NCI-H2171 (cell line): ENCODE measurements at regions not wholly inside any gene's neighbourhood (a gene's known extent, or its start where the extent isn't known, plus 50 kb on each side); places are given as distances from the start of the nearest gene placed in this dataset.

Source experiments
- DNase-seq: peaks from one replicate; lab custom pipeline; 2025; lab: John Stamatoyannopoulos, UW

GRCh38 chr3:13171704-13172643 is 98.7 kb upstream of the IQSEC1 start:
- DNase-seq: no peak

GRCh38 chr3:13170317-13170716 is 97.1 kb upstream of the IQSEC1 start:
- DNase-seq: no peak

GRCh38 chr3:13168391-13168790 is 95.2 kb upstream of the IQSEC1 start:
- DNase-seq: no peak

- DNase-seq: no peak
These were observed 94.6 kb upstream of the IQSEC1 start for GRCh38 chr3:13167829-13168228.

- DNase-seq: no peak
These were observed 94.0 kb upstream of the IQSEC1 start for GRCh38 chr3:13167064-13167743.

DNA sequence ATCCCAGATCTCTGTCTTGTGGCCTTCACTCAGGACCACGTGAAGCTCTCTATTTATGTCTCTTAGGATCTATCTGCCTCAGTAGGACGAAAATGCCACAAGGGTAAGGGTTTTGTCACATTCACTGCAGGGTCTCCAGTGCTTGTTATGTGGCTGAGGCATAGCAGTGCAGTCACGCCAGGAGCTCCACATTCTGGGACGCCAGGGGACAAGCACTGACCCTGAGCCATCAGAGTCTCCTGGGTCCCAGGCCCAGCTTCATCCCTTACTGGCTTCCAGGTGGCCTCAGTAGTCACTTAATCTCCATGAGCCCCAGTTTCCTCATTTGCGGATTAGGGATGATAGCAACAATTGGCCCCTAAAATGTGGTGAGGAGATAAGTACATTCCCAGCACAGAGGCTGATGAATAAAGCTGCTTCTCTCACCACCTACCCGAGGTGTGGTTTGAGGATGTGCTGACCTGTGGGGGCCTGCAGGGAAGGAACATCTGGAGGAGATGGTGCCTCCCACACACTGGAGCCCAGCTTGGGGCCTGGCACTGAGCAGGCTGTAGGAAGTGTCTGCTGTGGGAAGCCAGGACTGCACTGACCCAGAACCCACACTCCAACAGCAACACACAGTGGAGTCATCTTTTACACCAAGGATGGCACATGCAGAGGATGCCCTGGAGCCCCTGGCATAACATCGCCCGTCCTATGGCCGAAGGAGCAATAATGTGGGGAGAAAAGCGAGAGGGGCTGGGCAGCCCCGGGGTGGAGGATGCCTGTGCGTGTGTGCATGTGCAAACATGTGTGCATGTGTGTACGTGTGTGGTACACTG is 93.2 kb upstream of the IQSEC1 start:
- DNase-seq: no peak

GRCh38 chr3:13165576-13165975 is 92.3 kb upstream of the IQSEC1 start:
- no peak for DNase-seq

DNA sequence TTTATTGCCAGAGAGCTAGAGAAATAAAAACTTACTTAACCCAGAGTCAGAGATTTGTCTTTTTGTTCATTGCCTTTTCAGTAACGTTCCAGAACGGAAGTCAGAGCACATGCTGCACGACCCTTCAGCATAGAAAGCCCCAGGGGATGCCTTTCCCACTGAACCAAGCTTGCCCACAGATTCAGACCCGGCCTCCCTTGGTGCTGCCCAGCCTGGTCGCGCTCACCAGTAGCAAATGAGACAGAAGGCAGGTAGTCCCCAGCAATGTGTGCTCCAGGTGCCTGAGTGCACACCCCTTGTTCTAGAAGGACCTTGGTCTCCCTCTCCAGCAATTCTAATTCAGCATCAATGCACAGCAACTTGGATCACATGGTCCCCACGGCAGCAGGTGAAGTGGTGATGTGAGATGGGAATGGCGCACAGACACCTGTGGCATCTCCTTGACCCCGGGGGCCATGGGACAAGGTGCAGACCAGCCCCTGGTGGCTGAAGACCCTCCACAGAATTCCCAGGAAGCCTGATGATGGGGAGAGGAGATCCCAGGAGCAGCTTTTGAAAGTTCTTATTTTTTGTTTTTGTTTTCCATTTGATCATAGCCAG is 91.8 kb upstream of the IQSEC1 start:
- no peak for DNase-seq

DNA sequence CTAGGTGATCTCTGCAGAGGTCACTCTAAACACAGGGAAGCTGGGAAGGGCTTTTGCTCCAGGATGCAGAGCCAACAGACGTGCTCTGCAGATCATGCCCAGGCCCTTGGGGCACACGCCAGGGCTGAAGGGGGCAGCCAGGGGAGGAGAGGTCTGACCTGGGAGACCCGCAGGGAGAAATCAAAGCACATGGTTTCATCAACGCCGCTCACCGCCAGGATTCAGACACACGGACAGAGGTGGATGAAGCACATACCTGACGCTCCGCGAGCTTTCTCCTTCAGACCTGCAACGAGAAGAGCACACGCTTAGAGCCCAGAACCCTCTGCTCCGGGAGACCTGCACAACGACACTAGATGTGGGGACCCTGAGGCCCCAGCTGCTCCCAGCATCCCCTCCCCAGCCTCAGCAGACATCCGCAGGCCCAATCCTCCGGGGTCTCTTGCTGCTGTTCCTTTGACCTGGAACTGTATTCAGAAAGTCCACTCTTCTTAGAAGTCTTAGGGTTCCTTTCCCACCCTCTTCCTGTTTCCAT is 90.7 kb upstream of the IQSEC1 start:
- DNase-seq: no peak

- DNase-seq: no peak
These were observed 89.5 kb upstream of the IQSEC1 start for GRCh38 chr3:13162549-13163320.

DNA sequence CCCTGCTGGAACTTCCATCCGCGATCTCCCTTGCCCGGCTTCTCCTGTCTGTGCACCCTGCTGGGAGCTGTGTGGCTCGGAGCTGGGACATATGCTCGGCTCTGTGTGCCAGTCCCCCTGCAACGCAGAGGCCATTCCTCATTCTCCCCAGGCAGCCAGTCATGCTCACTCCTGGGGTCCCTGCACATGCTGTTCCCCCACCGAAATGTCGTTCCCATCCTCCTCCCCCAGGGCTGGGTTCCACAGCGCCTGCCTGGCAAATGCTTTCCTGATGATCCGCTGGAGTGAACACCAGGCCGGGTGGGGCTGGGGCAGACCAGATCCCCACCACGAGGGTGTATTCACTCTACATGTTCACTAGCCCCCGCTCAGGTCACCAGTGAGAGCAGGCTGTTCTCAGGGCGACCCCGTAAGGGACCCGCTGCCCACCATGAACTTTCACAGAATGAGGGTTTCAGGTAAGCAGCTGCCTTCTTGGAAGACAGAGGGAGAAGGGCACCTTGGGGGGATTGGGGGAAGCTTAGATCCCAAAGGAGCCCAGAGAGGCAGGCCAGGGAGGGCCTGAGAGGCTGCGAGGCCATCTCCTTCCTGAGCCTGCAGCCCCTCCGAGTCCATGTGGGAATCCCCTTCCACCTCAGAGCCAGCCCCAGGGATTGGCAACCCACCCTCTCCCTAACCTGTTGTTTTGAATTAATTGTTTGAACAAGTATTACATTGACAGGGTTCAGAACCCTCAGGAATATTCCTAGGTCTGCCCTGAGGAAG is 88.7 kb upstream of the IQSEC1 start:
- DNase-seq: no peak

DNA sequence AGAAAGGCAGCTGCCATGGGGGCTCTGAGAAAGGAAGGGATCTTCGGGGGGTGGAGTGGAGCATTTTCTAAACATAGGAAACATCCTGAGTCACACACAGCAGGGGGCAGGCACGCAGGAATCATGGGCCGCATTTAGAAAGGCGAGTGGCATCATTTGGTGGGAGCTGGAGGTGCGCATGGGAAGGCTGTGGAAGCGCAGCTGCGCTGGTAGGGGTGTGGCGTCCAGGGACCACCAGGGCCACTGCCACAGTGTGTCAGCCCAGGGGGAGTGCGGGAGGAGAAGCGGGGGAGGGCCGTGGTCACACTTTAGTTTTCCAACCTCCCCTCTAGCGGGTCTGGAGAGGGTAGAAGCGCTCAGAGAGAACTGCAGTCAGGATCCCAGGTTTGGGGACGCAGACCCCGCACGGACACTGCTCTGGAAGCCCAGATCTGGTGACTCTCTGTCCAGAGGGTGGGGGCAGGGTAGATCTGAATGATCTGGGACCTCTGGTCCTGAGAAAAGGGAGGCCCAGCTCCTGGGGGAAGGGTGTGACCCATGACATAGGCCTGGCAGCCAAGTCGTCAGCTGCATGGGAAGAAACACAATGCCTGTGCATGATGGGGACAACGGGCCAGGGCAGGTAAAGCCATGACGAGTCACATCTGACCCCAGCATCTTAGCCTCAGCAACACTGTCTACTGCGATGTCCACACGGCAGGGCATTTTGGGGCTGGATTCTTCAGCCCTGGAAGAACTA is 88.0 kb upstream of the IQSEC1 start:
- DNase-seq: no peak

DNA sequence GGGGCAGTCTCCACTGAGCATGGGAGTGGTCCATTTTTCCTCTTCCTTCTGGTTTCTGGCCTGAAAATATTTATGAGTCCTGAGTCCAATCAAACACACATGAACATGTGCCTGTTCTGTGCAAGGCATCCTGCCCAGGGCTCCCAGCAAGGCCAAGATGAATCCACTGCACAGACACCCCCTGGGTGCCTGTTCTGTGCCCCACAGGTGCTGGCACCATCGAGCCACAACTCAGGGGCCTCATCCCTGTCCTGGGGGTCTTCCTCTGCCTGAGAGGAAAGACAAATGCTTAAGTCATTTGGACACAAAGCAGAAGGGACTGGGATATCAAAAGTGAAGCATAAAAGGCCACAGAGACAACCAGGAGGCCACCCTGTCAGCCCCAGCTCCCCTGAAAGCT is 87.4 kb upstream of the IQSEC1 start:
- no peak for DNase-seq

GRCh38 chr3:13159890-13160289 is 86.7 kb upstream of the IQSEC1 start:
- no peak for DNase-seq

- no peak for DNase-seq
These were observed 85.6 kb upstream of the IQSEC1 start for GRCh38 chr3:13158871-13159270.

- DNase-seq: no peak
These were observed 85.2 kb upstream of the IQSEC1 start for GRCh38 chr3:13158408-13158807.

DNA sequence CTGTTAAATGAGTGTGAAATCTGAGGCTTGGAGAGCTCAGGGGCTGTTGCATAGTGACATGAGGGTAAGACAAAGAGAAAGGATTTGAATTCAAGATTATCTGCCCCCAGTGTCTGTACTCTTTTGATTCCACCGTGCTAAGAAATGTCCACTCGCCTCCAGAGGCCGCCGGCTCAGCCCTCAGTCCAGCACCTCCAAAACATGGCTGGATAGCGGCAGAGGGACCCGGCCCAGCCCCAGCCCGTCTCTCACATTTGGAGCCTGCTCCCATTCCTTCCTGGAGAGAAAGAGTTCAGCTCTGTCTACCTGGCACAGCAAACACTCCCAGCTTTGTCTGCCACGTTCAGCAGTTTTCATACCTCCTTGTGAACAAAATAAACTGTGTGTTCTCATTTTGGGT is 84.8 kb upstream of the IQSEC1 start:
- DNase-seq: no peak

DNA sequence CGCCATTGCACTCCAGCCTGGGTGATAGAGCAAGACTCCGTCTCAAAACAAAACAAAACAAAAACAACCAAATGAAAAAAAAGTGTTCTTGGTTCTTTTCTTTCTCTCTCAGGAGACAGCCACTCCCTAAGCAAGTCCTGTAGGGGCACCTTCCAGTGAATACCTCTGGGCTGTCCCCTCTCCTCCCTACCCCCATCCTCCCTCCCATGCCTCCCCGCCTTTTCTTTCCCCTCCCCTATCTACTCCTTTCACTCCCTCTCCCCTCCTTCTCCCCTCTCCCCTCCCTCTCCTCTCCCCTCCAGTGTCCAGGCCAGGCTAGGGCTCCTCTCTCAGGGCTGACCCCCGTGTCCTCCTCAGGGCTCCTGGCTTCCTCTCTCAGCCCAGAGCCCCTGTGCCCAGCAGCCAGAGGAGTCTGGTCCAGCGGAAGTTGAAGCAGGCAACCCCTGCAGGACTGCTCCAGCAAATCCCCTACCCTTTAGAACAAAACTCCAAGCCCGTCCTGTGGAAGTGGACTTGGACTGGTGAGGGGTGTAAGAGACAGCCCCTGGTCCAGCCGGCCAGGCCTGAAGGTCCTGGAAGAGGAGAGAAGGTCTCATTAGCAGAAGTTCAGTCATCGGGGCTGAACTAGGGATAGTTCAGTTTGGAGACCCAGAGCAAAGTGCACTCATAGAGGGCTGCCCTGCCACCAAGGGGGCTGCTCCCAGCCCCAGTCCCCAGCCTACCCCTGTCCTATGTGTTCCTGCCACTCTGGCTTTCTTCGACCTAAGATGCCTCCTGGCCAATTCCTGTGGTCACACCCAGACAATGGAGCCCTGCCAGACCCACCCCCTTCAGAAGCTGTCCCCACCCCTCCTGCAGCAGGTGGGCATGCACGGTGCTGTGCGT is 79.8 kb upstream of the IQSEC1 start:
- DNase-seq: no peak

- DNase-seq: no peak
These were observed 77.4 kb upstream of the IQSEC1 start for GRCh38 chr3:13150624-13151023.
